GM19035 (cell line): ENCODE measurements at regions not wholly inside any gene's neighbourhood (a gene's known extent, or its start where the extent isn't known, plus 50 kb on each side); places are given as distances from the start of the nearest gene placed in this dataset.

Experiments used
- ATAC-seq: cut with Tn5 transposase; IDR thresholded peaks from one replicate; pipeline ENCODE4 v1.9.1; 2021; ENCODE audit not compliant: unreplicated experiment

GRCh38 chr6:104579310-104579863 is 280.3 kb downstream of the HACE1 start:
- ATAC-seq, result no peak

- no peak for ATAC-seq
These were observed 284.2 kb downstream of the HACE1 start for GRCh38 chr6:104575536-104575935.

GRCh38 chr6:104574135-104574750 is 285.5 kb downstream of the HACE1 start:
- no peak for ATAC-seq

GRCh38 chr6:104573350-104573749 is 286.4 kb downstream of the HACE1 start:
- ATAC-seq, result no peak

GRCh38 chr6:104572901-104573300 is 286.8 kb downstream of the HACE1 start:
- no peak for ATAC-seq

GRCh38 chr6:104566411-104566810 is 293.3 kb downstream of the HACE1 start:
- ATAC-seq, result no peak

GRCh38 chr6:104563306-104563705 is 296.4 kb downstream of the HACE1 start:
- ATAC-seq, result no peak

DNA sequence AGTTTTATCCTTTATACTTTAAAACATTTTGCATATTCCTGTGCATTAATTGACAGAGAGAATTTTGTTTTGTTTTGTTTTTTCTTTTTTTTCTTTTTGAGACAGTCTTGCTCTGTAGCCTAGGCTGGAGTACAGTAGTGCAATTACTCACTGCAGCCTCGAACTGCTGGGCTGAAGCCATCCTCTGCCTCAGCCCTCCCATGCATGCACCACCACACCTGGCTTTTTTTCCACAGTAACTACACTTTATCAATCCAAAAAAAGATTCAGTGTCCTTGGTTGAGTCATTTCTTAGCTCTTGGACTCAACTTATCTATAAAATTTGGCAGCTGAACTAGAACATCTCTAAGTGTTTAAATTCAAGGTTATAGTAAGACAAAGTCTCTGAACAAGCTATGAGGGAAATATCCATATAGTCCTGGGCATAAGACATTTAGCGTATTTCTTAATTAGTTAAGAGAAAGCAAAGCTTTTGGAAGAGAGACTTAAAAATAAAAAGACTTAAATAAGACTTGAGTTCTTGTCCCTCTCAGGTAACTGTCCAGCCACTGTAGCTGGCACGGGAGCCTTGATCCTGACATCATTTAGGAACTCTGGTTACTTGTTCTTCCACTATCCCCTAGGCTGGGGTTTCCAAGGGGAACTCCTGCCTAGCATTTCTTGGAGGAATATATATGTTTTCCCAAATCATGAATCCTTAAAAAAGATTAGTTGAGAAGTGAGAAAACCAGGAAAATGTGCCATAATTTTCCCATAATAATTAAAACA is 300.1 kb downstream of the HACE1 start:
- no peak for ATAC-seq

DNA sequence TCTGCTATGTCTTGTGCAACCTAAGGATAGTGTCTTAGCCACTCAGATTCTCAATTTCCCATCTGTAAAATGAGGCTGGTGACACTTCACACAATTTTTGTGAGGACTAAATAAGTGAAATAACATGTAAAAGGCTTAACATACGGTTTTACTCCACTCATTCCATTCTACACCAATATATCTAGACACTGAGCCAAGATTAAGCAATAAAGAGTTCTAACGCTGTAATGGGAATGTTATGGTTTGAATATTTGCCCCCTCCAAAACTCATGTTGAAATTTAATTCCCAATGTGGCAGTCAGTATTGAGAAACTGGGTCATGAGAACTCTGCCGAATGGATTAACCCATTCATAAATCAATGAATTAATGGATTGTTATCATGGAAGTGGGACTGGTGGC is 301.0 kb downstream of the HACE1 start:
- no peak for ATAC-seq

GRCh38 chr6:104548297-104548696 is 311.4 kb downstream of the HACE1 start:
- ATAC-seq, result no peak

GRCh38 chr6:104541411-104541810 is 318.3 kb downstream of the HACE1 start:
- ATAC-seq, result no peak

GRCh38 chr6:104540743-104541142 is 319.0 kb downstream of the HACE1 start:
- ATAC-seq, result no peak

DNA sequence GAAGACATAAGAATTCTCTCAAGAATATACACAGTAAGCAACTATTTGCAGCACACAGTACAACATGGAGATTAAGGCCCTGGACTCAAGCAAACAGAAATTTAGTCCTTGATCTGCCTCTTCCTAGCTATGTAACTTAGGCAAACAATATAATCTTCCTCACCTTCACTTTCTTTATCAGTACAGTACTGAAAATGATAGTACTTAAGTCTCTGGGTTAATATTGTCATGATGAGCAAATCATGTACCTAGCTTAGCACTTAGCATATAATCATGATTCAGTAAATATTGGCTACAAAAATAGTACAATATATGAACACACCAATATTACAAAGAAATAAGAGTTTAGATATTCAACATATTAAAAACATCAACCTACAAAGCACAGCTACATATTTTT is 320.5 kb downstream of the HACE1 start:
- no peak for ATAC-seq

GRCh38 chr6:104537872-104538271 is 321.8 kb downstream of the HACE1 start:
- ATAC-seq, result no peak

DNA sequence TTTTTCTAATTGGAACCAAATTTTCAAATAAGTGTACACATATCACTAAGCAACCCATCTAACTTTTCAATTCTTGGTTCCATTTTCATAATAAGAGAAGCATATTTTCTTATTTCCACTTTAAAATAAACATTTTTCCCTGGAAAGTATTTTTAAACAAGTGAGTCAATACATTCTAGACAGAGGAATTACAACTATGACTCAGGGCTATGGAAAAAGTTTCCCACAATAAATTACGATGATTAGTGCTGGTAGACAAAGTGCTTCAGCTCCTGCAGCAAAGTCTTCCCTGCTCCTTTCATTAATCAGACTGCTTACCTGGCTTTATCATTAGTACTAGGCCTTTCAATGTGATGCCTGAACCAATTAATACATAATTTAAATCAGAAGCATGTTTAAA is 322.5 kb downstream of the HACE1 start:
- ATAC-seq, result no peak

GRCh38 chr6:104532462-104532861 is 327.3 kb downstream of the HACE1 start:
- no peak for ATAC-seq

GRCh38 chr6:104531646-104532045 is 328.1 kb downstream of the HACE1 start:
- no peak for ATAC-seq

- ATAC-seq, result no peak
These were observed 331.8 kb downstream of the HACE1 start for GRCh38 chr6:104527761-104528415.

DNA sequence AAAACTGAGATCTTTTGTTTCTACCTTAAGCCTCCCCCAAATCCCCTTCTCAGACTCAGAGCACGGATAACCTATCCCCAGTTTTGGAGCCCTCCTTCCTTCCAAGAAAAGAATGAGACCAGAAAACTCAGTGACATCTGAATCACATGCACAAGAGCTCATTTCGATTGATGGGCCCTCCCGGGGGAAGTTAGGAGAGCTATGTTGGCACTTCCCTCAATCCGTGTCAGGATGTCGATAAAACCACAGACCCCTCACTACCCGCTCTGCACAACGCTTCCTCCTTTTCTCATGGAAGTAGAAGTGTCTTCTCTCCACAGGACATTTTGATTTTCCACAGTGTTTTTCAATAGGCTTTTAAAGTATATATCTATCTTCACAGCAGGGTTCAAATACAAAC is 332.4 kb downstream of the HACE1 start:
- no peak for ATAC-seq

- no peak for ATAC-seq
These were observed 333.3 kb downstream of the HACE1 start for GRCh38 chr6:104526376-104526775.

DNA sequence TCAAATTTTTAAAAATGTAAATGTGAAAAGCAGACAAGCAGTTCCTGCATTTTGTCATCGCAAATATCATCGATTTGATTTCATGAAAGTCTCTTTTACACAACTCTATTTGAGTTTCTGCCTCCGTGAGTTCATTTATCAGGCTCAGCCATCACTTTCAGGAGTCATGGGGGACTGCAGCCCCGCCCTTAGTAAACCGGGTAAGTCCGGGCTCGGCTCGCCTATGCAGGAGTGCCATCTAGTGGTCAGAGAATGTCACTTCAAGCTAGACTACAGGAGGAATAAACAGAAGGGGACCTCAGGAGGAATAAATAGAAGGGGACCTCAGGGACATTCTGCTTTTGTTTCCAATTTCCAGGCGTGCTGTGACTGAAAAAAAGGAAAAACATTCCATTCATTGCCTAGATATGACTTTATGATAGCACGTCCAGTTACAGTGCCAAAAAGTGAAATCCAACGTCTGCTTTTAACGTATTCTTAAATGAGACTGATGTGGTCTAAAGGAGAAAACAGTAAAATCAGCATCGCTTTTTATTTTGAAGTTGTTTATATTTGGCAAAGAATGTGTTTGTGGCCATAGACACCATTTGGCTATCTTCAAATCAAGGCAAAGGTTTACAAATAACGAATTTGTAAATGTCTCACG is 333.9 kb downstream of the HACE1 start:
- ATAC-seq, result peak; percentile 98
